NCI-H2227 treated with DMSO at 0.1 percent for 48 hours (cell line): ENCODE measurements at regions not wholly inside any gene's neighbourhood (a gene's known extent, or its start where the extent isn't known, plus 50 kb on each side); places are given as distances from the start of the nearest gene placed in this dataset.

Source experiments
- DNase-seq: peaks from one replicate; lab custom pipeline; 2025; lab: John Stamatoyannopoulos, UW

DNA sequence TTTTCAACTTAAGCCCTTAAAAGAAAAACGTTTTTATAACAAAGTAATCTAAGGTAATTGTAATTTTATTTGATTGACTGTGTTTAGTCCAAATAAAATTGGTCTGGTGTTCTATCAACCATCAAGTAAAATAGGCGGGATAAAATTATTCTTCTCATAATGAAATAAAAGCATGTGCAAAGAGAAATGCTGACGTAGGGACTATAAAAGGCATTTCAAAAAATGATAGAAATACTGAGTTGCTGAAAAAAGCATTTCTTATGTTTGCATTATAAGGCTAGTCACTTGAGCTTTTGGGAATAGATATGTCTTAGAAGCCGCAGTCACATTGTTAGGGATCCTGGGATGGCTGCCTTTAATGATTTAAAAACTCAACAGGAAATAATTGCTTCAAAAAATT, 608.0 kb upstream of the JAG1 start:
- DNase-seq: no peak

GRCh38 chr20:11287126-11287525, 613.3 kb upstream of the JAG1 start:
- no peak for DNase-seq

DNA sequence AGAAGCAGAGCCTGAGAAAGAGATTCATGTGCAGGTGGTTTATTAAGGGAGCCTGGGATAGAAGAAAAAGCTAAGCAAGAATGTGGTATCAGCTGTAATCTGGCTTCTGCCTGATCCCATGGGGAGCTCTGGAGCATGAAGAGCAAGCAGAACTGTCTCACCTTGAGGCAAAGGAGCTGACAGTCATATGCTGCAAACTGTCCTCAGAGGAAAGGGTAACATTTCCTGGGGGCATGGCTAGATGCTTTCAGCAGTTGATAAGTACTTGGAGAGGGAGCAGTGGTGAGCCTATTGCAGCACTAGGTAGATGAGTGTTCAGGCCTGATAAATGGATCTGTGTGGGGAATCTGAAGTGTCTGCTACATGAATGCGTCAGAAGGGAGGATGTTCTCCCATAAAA, 621.5 kb upstream of the BTBD3 start:
- no peak for DNase-seq

GRCh38 chr20:11296951-11297350, 620.7 kb upstream of the BTBD3 start:
- DNase-seq: no peak

DNA sequence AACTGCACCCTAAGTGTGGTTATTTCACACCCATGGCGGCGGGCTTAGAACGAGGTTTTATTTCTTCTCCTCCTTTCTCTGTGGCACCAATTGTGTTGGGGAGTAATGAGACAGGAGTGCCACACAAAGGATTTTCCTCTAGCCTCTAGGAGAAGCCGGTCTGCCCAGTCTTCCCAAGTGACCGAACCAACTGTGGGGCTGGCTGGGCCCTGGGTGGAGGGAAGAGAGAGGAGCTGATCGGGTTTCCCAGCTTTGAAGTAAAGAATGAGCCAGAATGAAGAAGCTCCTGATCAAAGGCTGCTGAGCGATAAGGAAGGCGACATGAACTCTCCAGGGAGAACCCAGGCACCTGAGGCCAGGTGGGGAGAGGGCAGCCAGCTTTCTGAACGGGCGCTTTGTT, 616.0 kb upstream of the BTBD3 start:
- DNase-seq: no peak

DNA sequence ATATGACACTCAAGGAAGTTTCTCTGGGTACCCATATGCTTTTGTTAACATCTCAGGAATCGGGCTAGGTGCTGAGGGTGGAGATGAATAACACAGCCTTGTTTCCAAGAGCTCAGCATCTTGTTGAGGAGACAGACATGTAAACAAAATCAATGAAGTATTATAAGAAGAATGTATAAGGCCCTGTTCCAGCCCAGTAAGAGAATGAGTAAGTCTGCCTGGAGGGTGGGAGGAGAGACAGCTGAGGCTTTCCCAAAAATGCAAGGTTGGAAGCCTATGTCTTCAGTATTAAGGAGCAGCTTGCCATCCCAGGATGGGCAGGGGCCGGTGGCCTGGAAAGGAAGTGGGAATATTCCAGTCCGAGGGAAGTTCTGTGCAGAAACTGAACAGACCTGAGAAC, 615.3 kb upstream of the BTBD3 start:
- DNase-seq: no peak

DNA sequence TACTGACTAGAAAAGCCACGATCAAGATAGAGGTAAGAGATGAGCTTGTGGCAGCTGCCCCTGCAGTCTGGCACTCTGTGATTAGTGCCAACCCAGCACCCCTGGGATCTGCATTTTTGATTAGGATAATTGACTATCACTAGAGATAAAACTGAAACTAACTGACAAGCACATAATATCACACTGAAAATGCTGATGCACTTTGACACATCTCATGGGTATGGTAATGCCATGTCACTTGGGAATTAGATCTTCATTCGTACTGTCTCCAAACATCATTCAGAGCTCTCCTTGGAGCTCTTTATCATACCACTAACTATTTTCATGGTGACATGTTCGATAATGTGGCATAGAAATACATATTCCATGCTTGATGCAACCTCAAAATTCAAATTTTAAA, 612.9 kb upstream of the BTBD3 start:
- no peak for DNase-seq

DNA sequence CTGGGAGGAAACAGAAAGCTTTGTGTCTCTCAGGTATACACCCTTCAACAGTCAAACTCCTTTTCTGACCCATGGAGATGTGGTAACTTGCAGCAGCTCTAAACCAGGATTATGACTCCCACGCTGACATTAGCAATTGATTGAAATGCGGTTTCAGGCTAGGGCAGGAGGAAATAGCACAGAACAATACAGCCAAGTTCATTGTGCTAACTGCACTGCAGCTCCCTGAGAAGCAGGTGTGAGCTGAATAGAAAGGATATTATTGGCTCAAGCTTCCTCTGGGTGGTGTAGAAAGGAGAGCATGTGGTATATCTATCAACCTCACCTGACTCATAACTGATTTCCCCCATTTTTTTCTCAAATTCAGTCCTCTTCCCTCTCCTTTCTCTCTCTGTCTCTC, 612.3 kb upstream of the BTBD3 start:
- DNase-seq: no peak

DNA sequence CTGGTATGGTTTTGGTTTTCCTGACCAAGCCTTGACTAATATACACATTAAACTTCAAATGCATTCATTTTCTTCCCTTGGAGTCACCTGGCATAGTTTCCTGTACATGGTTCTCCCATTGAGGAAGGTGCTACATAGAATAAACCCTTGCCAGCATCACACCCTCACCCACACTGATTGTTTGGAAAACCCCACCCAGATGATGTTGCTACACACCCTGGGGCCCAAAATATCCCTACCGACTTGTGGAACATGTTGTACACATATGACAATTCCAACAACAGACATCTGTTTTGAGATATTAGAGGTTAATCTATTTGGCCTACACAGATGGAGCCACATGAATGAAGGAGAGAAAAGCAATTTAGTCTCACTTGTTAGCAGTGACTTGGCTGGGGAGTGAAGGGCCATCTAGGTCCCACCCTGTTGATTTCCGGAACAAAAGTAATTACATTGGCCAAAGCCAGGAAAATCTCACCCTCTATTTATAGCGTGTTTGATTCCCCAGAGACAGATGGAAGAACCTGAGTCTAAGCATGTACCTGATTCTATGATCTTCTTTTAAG, 606.0 kb upstream of the BTBD3 start:
- DNase-seq: no peak

GRCh38 chr20:11315525-11315924, 602.2 kb upstream of the BTBD3 start:
- no peak for DNase-seq

GRCh38 chr20:11316244-11316643, 601.4 kb upstream of the BTBD3 start:
- DNase-seq: no peak

DNA sequence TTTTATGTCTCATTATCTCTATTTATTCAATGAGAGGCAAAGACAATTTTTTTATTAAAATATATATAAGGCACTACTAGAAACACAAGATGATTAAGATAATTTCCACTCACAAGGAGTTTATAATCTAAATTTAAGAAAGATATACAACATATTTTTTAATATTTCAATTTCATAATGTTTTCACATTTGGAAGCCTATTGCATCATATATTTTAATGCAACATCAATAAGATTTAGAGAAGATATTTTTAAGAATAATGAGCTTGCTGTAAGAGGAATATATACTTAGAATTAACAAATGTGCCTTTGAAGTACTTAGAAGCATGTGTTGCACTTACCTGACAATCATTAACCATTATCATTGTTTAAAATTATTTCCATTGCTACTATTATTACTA, 597.7 kb upstream of the BTBD3 start:
- DNase-seq: no peak

DNA sequence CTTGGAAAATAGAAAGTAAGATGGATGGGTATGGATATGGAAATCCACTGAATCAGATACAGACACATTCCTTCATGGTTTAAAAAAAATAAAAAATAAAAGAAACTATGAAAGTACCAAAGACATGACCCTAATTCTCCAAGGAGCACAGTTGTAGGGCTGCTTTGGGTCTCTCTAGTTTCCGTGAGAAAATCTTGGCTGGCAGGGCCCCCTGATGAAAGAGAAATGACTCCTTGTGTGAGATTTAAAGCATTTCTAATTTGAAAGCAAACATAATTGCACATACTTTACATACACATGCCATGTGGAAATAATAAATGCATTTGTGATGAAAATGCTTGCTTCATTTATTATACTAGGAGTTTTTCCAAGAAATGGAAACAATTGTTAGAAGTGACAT, 593.9 kb upstream of the BTBD3 start:
- DNase-seq: no peak

DNA sequence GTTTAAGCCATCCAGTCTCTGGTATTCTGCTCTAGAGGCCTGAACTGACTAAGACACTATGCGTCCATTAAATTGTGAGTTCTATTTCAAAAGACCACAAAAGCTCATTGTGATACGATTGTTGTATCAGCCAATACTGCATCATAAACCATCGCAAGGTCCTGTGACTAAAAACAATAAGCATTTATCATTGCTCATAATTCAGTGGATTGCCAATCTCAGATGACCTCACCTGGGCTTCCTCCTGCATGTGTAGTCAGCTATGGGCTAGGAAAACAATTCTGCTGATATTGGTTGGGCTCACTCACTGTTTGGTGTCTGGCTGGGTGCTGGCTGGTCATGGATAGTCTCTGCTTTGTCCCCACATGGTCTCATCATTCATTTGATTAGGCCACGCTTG, 592.7 kb upstream of the BTBD3 start:
- no peak for DNase-seq

GRCh38 chr20:11328839-11329238, 588.9 kb upstream of the BTBD3 start:
- DNase-seq: no peak

GRCh38 chr20:11329271-11329670, 588.4 kb upstream of the BTBD3 start:
- no peak for DNase-seq

DNA sequence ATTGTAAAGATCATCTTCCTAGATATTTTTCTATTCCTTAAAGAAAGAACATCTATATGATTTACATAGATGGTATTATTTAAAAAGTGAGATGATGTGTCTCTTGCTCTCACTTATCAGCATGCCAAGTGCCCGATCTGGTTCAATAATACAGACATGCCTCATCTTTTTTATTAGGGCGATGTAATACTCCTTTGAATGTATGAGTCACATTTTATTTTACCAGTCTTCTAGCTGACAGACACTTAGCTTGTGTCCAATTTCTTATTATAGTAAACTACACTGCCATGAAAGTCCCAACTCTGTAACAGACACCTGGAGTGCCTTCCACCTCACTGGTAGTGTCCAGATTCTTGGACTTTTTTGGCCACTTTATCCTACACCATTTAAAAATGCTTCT, 586.6 kb upstream of the BTBD3 start:
- no peak for DNase-seq

GRCh38 chr20:11332381-11332780, 585.3 kb upstream of the BTBD3 start:
- no peak for DNase-seq

DNA sequence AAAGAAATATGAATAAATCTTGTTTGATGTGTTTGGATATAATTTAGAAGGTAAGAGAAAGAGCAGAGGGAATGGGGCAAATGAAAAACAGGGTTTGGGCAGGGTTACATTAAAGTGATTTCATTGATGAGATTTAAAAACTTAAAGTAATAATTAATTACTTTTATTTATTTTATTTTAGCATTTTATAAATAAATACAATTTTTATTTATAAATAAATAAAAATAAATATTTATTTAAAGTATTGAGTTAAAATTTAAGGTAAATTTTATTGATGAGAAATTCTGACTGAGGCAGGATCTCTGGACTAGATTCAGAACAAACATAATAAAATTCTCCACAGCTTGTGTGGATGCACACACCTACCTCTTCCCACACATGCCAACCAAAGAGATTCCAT, 584.1 kb upstream of the BTBD3 start:
- DNase-seq: no peak

- no peak for DNase-seq
These were observed 580.1 kb upstream of the BTBD3 start for GRCh38 chr20:11337361-11338130.

GRCh38 chr20:11338496-11339306, 579.0 kb upstream of the BTBD3 start:
- DNase-seq: no peak

GRCh38 chr20:11344939-11345338, 572.8 kb upstream of the BTBD3 start:
- no peak for DNase-seq

DNA sequence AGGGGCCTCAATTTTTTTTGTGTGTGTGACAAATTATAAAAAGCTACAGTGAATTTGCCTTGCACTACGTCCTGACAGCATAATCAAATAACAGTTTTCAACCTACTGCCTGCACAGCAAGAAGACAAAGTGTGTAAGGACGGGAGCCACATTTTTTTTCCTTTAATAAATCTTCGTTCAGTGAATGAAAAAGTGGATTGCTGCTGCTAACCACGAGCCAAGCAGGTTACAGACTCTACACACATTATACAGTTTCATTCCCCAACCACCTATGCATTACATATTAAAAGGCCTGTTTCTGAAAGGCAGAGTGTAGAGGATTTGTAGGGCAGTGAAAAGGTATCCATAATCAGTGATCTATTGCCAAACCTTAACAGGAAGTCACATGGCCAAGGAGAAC, 570.0 kb upstream of the BTBD3 start:
- no peak for DNase-seq
